D721Med (cell line): ENCODE measurements at regions not wholly inside any gene's neighbourhood (a gene's known extent, or its start where the extent isn't known, plus 50 kb on each side); places are given as distances from the start of the nearest gene placed in this dataset.

ENCODE experiments used
- DNase-seq: peaks from one replicate; pipeline ENCODE4 v3.0.0; 2011; ENCODE audit warnings: low spot score; ENCODE audit not compliant: insufficient read length
- FAIRE-seq: peaks from 2 replicates; lab custom pipeline; 2011; peaks lifted over from hg19 to GRCh38; lab: Jason Lieb, UNC
- TF ChIP-seq, protein P1 (sequence below): IDR thresholded peaks from 2 replicates; pipeline ENCODE4 v1.5.1; 2012; ENCODE audit warnings: mild to moderate bottlenecking, control low read depth; ENCODE audit not compliant: insufficient read depth; ENCODE audit errors: missing control alignments

DNA sequence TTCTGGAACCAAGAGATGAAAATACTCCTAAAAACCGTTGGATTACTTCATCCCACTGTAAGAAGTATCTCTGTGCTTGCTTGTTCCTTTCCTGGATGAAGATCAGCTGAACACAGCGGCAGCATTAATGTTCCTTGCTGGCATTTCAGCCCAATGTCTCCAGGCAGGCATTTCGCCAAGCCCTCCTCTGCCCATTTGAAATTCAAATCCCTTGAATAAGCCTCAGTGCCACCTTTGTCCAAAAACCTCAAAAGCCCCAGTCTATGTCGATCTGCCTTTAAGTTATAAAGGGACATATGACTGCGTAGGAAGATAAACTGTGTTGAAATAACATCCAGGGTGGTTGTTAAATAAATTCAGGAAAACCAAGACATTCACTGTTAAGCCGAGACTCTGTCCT is 156.8 kb upstream of the PDZRN3 start:
- no peak for DNase-seq
- TF ChIP-seq, protein P1, sequence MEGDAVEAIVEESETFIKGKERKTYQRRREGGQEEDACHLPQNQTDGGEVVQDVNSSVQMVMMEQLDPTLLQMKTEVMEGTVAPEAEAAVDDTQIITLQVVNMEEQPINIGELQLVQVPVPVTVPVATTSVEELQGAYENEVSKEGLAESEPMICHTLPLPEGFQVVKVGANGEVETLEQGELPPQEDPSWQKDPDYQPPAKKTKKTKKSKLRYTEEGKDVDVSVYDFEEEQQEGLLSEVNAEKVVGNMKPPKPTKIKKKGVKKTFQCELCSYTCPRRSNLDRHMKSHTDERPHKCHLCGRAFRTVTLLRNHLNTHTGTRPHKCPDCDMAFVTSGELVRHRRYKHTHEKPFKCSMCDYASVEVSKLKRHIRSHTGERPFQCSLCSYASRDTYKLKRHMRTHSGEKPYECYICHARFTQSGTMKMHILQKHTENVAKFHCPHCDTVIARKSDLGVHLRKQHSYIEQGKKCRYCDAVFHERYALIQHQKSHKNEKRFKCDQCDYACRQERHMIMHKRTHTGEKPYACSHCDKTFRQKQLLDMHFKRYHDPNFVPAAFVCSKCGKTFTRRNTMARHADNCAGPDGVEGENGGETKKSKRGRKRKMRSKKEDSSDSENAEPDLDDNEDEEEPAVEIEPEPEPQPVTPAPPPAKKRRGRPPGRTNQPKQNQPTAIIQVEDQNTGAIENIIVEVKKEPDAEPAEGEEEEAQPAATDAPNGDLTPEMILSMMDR: no peak
- no peak for FAIRE-seq

DNA sequence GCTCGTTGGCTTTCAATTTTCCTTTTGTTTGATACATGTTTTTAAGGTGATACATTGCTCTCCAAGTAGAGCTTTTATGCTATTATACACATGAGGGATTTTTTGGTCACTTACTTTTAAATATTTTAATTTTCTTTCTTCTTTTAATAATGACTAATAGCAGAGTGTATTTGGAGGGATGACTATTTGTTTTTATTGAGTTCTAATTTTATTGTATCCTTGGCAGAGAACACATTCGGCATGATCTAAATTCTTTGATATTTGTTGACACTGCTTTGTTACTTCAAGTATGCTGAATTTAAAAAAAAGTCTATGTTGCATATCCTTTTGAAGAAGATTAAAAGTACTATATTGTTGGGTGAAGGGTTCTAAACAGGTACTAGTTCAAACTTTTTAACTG is 149.9 kb upstream of the PDZRN3 start:
- TF ChIP-seq, protein P1: no peak
- DNase-seq: no peak
- no peak for FAIRE-seq

DNA sequence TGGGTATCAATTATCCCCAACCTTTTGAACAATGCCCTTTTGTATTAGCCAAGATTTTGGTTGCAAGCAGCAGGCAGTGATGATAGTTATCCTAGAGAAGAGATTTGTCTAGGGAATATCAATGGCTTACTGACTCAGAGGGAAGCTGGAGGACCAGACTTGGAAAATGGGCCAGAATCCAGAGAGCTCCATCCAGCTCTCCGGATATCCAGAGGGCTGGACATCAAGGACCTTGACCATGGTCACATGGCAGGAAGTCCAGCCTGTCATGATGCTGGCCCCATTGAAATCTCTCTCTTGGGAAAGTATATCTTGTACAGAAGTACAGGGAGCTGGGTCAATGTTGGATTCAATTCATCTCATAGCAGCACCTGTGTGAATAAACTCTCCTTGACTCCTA is 148.5 kb upstream of the PDZRN3 start:
- FAIRE-seq: no peak
- no peak for DNase-seq
- TF ChIP-seq, protein P1: no peak

DNA sequence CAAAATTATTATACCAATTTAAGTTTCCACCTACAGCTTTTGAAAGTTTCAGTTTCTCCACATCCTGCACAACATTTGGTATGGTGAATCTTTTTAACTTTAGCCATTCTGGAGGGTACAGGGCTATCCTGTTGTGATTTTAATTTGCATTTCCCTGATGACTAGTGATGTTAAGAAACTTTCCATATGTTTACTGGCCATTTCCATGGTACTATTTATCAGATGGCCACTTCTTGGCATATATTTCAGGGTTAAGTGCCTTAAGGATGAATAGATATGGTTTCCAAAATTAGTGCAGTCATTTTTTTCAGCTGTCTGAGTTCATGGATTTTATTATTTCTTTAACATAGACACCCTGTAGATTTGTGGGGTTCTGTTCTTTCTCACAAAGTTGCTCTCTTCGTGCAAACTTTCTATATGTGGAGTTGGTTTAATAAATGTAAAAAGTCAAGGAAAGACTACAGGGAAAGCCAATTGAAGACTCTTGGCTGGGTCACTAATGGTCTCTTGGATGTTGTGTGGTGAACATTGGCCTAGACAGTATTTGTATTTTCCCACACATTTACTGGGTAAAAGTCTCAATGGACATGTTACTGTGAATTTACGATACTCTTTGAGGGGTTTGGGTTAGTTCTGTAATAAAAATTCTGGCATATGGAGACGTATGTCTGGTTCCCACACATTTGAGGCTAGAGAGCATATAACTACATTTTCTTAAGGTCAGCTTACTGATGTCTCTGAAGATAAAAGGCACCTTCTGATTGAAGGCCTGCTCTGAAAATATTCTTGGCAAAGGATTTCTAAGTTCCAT is 147.5 kb upstream of the PDZRN3 start:
- FAIRE-seq (no peak), DNase-seq (no peak)
- TF ChIP-seq, protein P1: no peak

DNA sequence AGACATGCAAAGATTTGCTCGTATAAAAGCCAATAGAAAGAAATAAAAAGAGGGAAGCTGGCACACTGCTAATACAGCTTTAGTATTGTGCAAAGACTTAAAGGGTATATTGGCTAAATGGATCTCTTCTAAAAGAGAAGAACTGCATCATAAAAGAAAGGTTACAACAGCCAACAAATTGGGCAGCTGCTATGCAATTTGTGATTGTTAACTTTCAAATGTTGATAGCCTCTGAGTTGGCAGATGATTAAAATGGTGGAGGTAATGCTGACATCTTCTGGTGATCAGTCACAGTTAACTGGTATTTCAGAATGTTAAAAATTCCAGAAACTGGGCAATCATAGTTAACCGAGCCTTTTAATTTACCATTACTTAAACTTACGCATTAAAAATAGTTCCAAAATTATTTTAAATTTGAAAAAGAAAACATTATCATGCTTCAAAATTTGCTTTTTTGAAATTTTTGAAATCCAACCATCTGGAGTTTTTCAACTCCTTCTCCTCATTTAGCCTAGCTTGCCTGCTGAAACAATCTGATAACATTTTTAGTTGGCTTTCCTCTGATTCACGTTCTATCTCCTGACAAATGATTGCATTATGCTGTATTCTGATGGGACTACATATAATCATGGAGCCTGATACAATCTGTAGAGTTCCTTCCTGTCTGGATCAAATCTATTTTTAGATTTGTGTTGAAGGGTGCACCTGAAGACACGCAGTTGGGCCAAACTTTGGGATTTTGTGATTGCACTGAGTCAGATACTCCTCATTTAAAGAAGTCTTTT is 144.0 kb upstream of the PDZRN3 start:
- no peak for FAIRE-seq

DNA sequence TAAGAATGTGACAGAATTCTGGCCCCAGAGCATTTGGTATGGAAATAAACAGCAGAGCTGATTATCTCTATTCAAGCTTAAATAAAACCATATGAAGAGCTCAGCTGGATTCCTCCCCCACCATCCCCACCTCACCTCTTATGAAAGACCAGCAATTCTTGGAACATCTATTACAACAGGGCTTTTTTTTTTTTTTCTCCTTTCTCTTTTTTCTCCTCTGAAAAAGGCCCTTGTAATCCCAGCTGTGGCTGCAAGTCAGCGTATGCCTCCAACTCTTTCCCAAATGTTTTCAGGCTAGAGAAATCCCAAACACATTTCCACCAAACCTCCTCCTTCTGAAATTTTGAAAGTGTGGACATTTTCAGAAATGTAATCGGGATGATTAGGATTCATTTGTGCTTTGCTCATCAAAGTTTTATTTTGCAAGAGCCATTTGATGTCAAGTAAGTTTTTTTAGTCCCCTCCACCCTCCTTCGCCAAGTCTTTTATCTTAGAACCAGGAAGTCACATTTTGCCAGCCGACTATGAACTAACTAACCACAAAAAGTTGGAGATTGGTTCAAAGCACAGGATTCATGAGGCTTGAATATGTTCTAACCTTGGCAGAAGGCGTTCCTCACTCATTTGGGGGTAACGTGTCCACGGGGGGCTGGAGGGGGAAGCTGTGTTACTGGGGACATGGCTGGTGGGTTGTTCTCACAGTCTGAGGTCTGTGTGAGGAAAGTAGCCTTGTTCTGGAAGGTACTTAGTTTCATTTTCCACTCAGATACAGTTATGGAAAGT is 142.0 kb upstream of the PDZRN3 start:
- no peak for DNase-seq
- FAIRE-seq: no peak
- TF ChIP-seq, protein P1: no peak

More for the DNA sequence above, 144.0 kb upstream of the PDZRN3 start:
- no peak for DNase-seq
- TF ChIP-seq, protein P1: peak; percentile 16
